ENCODE measurements at regions not wholly inside any gene's neighbourhood (a gene's known extent, or its start where the extent isn't known, plus 50 kb on each side); places are given as distances from the start of the nearest gene placed in this dataset.

DNA sequence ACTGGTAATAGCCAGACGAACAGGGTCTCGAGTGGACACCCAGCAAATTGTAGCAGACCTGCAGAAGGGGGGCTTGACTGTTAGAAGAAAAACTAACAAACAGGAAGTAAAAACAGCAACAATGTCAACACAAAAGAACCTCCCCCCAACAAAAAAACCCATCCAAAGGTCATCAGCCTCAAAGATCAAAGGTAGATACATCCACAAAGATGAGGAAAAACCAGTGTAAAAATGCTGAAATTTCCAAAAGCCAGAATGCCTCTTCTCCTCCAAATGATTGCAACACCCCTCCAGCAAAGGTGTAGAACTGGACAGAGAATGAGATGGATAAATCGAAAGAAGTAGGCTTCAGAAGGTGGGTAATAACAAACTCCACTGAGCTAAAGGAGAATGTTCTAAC is 313.0 kb upstream of the TEX13C start:
- Histone ChIP-seq H3K27ac (ENCODE audit: control insufficient read depth, insufficient read depth, low read length) (no peak overlapping the region), H3K4me1 (ENCODE audit: control insufficient read depth, extremely low read depth, insufficient read depth, low read length) (no peaks in the 10 kb centered on the region), H3K79me2 (ENCODE audit: control insufficient read depth, insufficient read depth, low read length) (no peaks in the 10 kb centered on the region), H3K4me3 (ENCODE audit: control insufficient read depth in 2 of 3, extremely low read depth in 1 of 3, insufficient read depth in 2 of 3, low read depth in 1 of 3, low read length in 3 of 3) (no peak overlapping the region), H3K27me3 (ENCODE audit: control insufficient read depth, extremely low read depth, insufficient read depth, low read length) (no peaks in the 10 kb centered on the region), H3K9me1 (ENCODE audit: control insufficient read depth, extremely low read depth, insufficient read depth, low read length) (no peaks in the 10 kb centered on the region), H3K9me3 (ENCODE audit: control insufficient read depth, low read depth, low read length) (no peaks in the 10 kb centered on the region), H2AFZ (ENCODE audit: control insufficient read depth, low read length) (no peak overlapping the region), H3K36me3 (ENCODE audit: control insufficient read depth in 2 of 2, extremely low read depth in 1 of 2, insufficient read depth in 2 of 2, low read length in 2 of 2) (no peaks in the 10 kb centered on the region), H4K20me1 (ENCODE audit: control insufficient read depth, extremely low read depth, insufficient read depth, low read length) (no peaks in the 10 kb centered on the region), H3K4me2 (ENCODE audit: control insufficient read depth, extremely low read depth, insufficient read depth, low read depth, low read length) (no peak overlapping the region), H3K9ac (ENCODE audit: control insufficient read depth, extremely low read depth, insufficient read depth, low read length) (no peak overlapping the region)
- FAIRE-seq (no peak), DNase-seq (ENCODE audit: low read depth, low spot score) (no peak)
- dilution Hi-C loops (cut with MboI; ENCODE audit: extremely low pct_ligation_motif_present, low sequenced_read_pairs), result no loop called here
- TF ChIP-seq CTCF (optimal IDR thresholded peaks at IDR 0.05 in 1 of 3, IDR thresholded peaks at IDR 0.05 in 1 of 3, conservative IDR thresholded peaks at IDR 0.05 in 1 of 3; ENCODE audit: extremely low read depth in 1 of 3, insufficient read depth in 2 of 3, low read length in 3 of 3) (no peak), EZH2 (IDR thresholded peaks at IDR 0.05; ENCODE audit: low read length) (no peak)

DNA sequence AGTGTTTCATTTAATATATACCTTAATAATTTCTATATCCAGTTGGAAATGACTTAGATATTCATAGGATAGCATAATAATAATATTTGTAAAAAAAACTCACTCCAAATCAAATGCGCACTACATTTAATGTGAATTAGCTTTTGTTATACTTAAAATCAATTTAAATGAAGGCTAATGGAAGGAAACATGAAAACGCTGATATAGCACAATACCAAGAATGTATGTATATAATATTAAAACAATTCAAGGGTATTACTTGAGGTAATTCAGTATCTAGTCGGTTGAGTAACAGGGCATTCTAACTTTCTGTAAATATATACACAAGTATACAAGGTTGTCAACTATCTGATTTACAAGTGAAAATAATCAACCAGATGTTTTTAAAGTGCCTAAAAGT is 307.1 kb upstream of the TEX13C start:
- FAIRE-seq, result no peak
- Histone ChIP-seq H3K79me2 (ENCODE audit: control insufficient read depth, insufficient read depth, low read length) (no peaks in the 10 kb centered on the region), H3K27ac (ENCODE audit: control insufficient read depth, insufficient read depth, low read length) (no peak overlapping the region), H3K4me1 (ENCODE audit: control insufficient read depth, extremely low read depth, insufficient read depth, low read length) (no peaks in the 10 kb centered on the region), H3K4me3 (ENCODE audit: control insufficient read depth in 2 of 3, extremely low read depth in 1 of 3, insufficient read depth in 2 of 3, low read depth in 1 of 3, low read length in 3 of 3) (no peak overlapping the region), H3K9me1 (ENCODE audit: control insufficient read depth, extremely low read depth, insufficient read depth, low read length) (no peaks in the 10 kb centered on the region), H3K9me3 (ENCODE audit: control insufficient read depth, low read depth, low read length) (no peaks in the 10 kb centered on the region), H3K36me3 (ENCODE audit: control insufficient read depth in 2 of 2, extremely low read depth in 1 of 2, insufficient read depth in 2 of 2, low read length in 2 of 2) (no peaks in the 10 kb centered on the region), H3K4me2 (ENCODE audit: control insufficient read depth, extremely low read depth, insufficient read depth, low read depth, low read length) (no peak overlapping the region), H3K9ac (ENCODE audit: control insufficient read depth, extremely low read depth, insufficient read depth, low read length) (no peak overlapping the region), H3K27me3 (ENCODE audit: control insufficient read depth, extremely low read depth, insufficient read depth, low read length) (no peaks in the 10 kb centered on the region), H2AFZ (ENCODE audit: control insufficient read depth, low read length) (no peak overlapping the region), H4K20me1 (ENCODE audit: control insufficient read depth, extremely low read depth, insufficient read depth, low read length) (no peaks in the 10 kb centered on the region)
- no peak for DNase-seq (ENCODE audit: low read depth, low spot score)
- dilution Hi-C loops (cut with MboI; ENCODE audit: extremely low pct_ligation_motif_present, low sequenced_read_pairs), result no loop called here
- TF ChIP-seq EZH2 (IDR thresholded peaks at IDR 0.05; ENCODE audit: low read length) (no peak), CTCF (optimal IDR thresholded peaks at IDR 0.05 in 1 of 3, IDR thresholded peaks at IDR 0.05 in 1 of 3, conservative IDR thresholded peaks at IDR 0.05 in 1 of 3; ENCODE audit: extremely low read depth in 1 of 3, insufficient read depth in 2 of 3, low read length in 3 of 3) (no peak)
